Lung (tissue), 11 donors: ENCODE measurements at regions not wholly inside any gene's neighbourhood (a gene's known extent, or its start where the extent isn't known, plus 50 kb on each side); places are given as distances from the start of the nearest gene placed in this dataset.

Source experiments
- ATAC-seq: fragments of 200-7000 bp; cut with Tn5 transposase; one replicate; pipeline ENCODE4 v1.9.1; 2020; ENCODE audit warnings: moderate number of reproducible peaks; ENCODE audit not compliant: insufficient read depth, low FRiP score
- DNase-seq, 3 donors: peaks; one replicate each; pipeline ENCODE4 v3.0.0-alpha.2; 2013 to 2017
- H3K27ac ChIP-seq, 2 donors: one replicate each; pipeline ENCODE4 v1.5.1; 2013; ENCODE audit warnings: mild to moderate bottlenecking in 2 of 2, moderate library complexity in 2 of 2, control low read depth in 1 of 2, inconsistent platforms in 1 of 2, low read depth in 1 of 2, low read length in 1 of 2
- H3K27me3 ChIP-seq, 3 donors: one replicate each; pipeline ENCODE4 v1.5.1; 2013; ENCODE audit warnings: low read length in 2 of 3; ENCODE audit not compliant: control insufficient read depth in 3 of 3, insufficient read depth in 3 of 3
- H3K36me3 ChIP-seq, 4 donors: one replicate each; pipeline ENCODE4 v1.5.1; 2013; ENCODE audit warnings: low read length in 4 of 4, mild to moderate bottlenecking in 1 of 4, moderate library complexity in 1 of 4; ENCODE audit not compliant: control insufficient read depth in 4 of 4, insufficient read depth in 4 of 4
- H3K4me1 ChIP-seq, 5 donors: one replicate each; pipeline ENCODE4 v1.5.1; 2013; ENCODE audit warnings: low read length in 5 of 5, mild to moderate bottlenecking in 2 of 5, moderate library complexity in 1 of 5; ENCODE audit not compliant: control insufficient read depth in 5 of 5, insufficient read depth in 5 of 5
- H3K4me3 ChIP-seq: one replicate; pipeline ENCODE4 v1.5.1; 2013; ENCODE audit warnings: mild to moderate bottlenecking, control low read depth, moderate library complexity
- H3K9ac ChIP-seq, 2 donors: one replicate each; pipeline ENCODE4 v1.5.1; 2013; ENCODE audit warnings: low read length in 2 of 2, control low read depth in 1 of 2; ENCODE audit not compliant: insufficient read depth in 1 of 2
- H3K9me3 ChIP-seq, 4 donors: one replicate each; pipeline ENCODE4 v1.5.1; 2013; ENCODE audit warnings: low read length in 3 of 4, mild to moderate bottlenecking in 1 of 4, moderate library complexity in 1 of 4; ENCODE audit not compliant: control insufficient read depth in 4 of 4, insufficient read depth in 3 of 4
- WGBS, 2 donors: extraction: QIAGEN DNeasy Blood & Tissue Kit; methylation state at CpG; one replicate each; pipeline ENCODE4 v1.1.7; 2013; 5-methylcytosine and 5-hydroxymethylcytosine counted together
- TF ChIP-seq, protein P1 (sequence below): IDR thresholded peaks from 2 replicates; pipeline ENCODE4 v1.5.1; 2012; ENCODE audit warnings: mild to moderate bottlenecking; ENCODE audit errors: control extremely low read depth, extremely low read depth
- donor health status: control.
- donor health status: control.
- donor health status: Bipolar disorder and iron deficiency.
- donor health status: healthy.
- donor health status: DM: yes; HTN: yes; CAD: no.

DNA sequence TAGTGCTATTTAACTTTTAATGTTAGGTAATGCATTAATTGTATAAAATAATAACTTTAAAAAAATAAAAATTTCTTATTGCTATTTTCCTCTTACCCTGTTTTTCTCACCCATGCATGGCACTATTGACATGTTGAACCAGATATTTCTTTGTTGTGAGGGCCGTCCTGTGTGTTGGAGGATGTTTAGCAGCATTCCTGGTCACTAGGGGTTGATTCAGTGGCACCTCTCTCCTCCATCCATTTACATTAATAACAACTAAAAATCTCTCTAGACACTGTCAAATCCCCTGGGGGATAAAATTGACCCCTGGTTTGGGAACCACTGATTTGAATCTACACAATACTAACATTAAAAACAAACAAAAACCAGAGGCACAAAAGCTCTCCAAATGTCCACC lies 147.5 kb upstream of the MIS18BP1 start:
- Histone ChIP-seq H3K4me3 (no peak overlapping the region), H3K27ac (no peak overlapping the region), H3K36me3 (no peaks in the 10 kb centered on the region), H3K27me3 (no peaks in the 10 kb centered on the region), H3K4me1 (no peaks in the 10 kb centered on the region), H3K9me3 (peaks cover 0 to 2% (median 0%) of the 10 kb centered on the region in 4 donors), H3K9ac (no peak overlapping the region)
- 63 to 67% methylated on average over 1 of the region's 1 CpG for WGBS, 2 donors
- no peak for DNase-seq
- TF ChIP-seq, protein P1, sequence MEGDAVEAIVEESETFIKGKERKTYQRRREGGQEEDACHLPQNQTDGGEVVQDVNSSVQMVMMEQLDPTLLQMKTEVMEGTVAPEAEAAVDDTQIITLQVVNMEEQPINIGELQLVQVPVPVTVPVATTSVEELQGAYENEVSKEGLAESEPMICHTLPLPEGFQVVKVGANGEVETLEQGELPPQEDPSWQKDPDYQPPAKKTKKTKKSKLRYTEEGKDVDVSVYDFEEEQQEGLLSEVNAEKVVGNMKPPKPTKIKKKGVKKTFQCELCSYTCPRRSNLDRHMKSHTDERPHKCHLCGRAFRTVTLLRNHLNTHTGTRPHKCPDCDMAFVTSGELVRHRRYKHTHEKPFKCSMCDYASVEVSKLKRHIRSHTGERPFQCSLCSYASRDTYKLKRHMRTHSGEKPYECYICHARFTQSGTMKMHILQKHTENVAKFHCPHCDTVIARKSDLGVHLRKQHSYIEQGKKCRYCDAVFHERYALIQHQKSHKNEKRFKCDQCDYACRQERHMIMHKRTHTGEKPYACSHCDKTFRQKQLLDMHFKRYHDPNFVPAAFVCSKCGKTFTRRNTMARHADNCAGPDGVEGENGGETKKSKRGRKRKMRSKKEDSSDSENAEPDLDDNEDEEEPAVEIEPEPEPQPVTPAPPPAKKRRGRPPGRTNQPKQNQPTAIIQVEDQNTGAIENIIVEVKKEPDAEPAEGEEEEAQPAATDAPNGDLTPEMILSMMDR: no peak
- no peak for ATAC-seq

DNA sequence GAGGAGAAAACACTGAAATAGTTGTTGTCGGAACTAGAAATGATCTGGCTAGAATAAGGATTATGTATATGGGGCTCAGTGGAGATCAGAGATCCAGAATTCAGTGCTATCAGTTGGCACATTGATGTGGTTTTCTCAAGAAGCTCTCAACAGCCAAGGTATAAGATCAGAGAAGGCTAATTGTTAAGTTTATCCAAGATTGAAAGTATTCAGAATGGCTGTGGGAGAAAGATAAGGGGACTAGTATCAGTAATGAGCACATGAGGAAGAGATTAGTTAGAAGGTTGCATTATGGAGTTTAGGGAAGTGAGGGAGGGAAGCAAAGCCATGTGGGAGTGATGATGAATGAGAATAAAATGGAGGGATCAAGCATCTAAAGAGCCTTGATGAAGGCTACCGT lies 128.1 kb upstream of the MIS18BP1 start:
- H3K27ac ChIP-seq: no peak overlapping the region
- no peaks in the 10 kb centered on the region for H3K27me3 ChIP-seq
- 81 to 88% methylated on average over 2 of the region's 2 CpGs for WGBS, 2 donors
- TF ChIP-seq, protein P1: no peak
- H3K36me3 ChIP-seq: no peaks in the 10 kb centered on the region
- H3K4me1 ChIP-seq: no peaks in the 10 kb centered on the region
- DNase-seq (no peak), ATAC-seq (no peak)
- H3K9ac ChIP-seq: no peak overlapping the region
- H3K9me3 ChIP-seq: peaks cover 0 to 6% (median 0%) of the 10 kb centered on the region in 4 donors
- no peak overlapping the region for H3K4me3 ChIP-seq

DNA sequence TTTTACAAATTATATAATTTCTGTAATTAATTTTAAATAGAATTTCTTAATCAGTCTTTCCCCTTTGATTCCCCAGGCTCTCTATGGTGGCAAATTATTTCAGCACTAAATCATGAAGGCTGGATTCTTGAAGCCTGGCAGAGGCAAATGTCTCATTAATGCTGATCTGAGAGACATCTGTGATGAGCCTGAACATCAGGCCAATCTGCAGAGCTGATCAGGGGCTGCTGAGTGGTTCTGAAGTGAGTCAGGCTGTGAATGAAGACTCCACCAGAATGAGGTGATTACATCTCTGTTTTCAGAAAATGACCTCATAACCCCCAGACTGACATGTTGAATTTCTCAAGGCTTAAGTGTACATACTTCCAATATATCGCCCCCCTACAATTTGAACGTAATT lies 124.2 kb upstream of the MIS18BP1 start:
- DNase-seq (no peak), ATAC-seq (no peak)
- no peaks in the 10 kb centered on the region for H3K36me3 ChIP-seq
- H3K9ac ChIP-seq: no peak overlapping the region
- H3K27me3 ChIP-seq: no peaks in the 10 kb centered on the region
- 83 to 87% methylated on average over 2 of the region's 2 CpGs for WGBS, 2 donors
- no peaks in the 10 kb centered on the region for H3K4me1 ChIP-seq
- H3K9me3 ChIP-seq: no peaks in the 10 kb centered on the region
- H3K4me3 ChIP-seq: no peak overlapping the region
- TF ChIP-seq, protein P1: no peak
- H3K27ac ChIP-seq: no peak overlapping the region

DNA sequence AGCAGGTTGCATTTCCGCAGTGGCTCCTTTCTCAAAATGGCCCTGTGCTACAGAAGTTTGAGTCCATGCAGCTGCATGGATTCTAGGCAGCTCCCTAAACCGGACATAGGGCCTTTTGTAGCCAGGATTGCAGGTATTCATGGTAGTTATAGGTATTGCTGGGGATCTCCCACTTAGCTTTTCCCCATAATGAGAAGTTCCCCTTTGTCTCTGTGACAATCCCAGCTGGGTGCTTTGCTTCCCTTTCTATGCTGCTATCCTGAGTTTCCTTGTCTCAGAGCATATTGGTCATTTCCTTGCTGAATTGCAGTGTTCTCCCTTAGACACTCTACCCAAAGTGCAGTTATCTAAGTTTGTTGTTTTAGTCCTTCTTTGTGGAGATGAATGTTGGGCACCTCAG lies 120.9 kb upstream of the MIS18BP1 start:
- H3K27me3 ChIP-seq: no peaks in the 10 kb centered on the region
- H3K4me3 ChIP-seq: no peak overlapping the region
- TF ChIP-seq, protein P1: no peak
- DNase-seq: no peak
- H3K36me3 ChIP-seq: no peaks in the 10 kb centered on the region
- no peak overlapping the region for H3K27ac ChIP-seq
- WGBS, 2 donors: 85 to 87% methylated on average over 2 of the region's 2 CpGs
- H3K9ac ChIP-seq: no peak overlapping the region
- H3K4me1 ChIP-seq: no peaks in the 10 kb centered on the region
- ATAC-seq: no peak
- no peaks in the 10 kb centered on the region for H3K9me3 ChIP-seq
